H1 (cell line): ENCODE measurements at regions not wholly inside any gene's neighbourhood (a gene's known extent, or its start where the extent isn't known, plus 50 kb on each side); places are given as distances from the start of the nearest gene placed in this dataset.

Experiments used
- CTCF ChIA-PET: fragments of 300-600 bp; sonication (Branson Sonifier 250); formaldehyde crosslinking; loops from one replicate; lab custom pipeline; 2021; ENCODE audit not compliant: partially characterized antibody; lab: Charles Lee
- POLR2A ChIA-PET: fragments of 300-600 bp; sonication (Branson Sonifier 250); formaldehyde crosslinking; loops from one replicate; lab custom pipeline; 2021; ENCODE audit warnings: inconsistent platforms; ENCODE audit not compliant: partially characterized antibody; lab: Charles Lee
- DNase-seq, 2 experiments: peaks; one replicate each; pipeline versions ENCODE4 v3.0.0 to v3.0.0-alpha.2; 2010 to 2022; ENCODE audit warnings: low spot score in 2 of 2, low read depth in 1 of 2, mixed read lengths in 1 of 2
- FAIRE-seq: peaks from 2 replicates; lab custom pipeline; 2011; peaks lifted over from hg19 to GRCh38; lab: Jason Lieb, UNC
- H2AFZ ChIP-seq: 2 replicates; pipeline ENCODE4 v1.8.1; 2012; ENCODE audit warnings: low read length, inconsistent platforms
- H2AK5ac ChIP-seq: 2 replicates; pipeline ENCODE4 v1.6.1; 2013; ENCODE audit warnings: low read depth, low read length
- H2BK120ac ChIP-seq: replicated peaks from 2 replicates; pipeline ENCODE3; 2013; ENCODE audit warnings: low read depth, low read length, inconsistent platforms
- H2BK12ac ChIP-seq: 2 replicates; pipeline ENCODE4 v1.6.1; 2013; ENCODE audit warnings: low read depth, low read length
- H2BK15ac ChIP-seq: 2 replicates; pipeline ENCODE4 v1.6.1; 2013; ENCODE audit warnings: low read length
- H2BK20ac ChIP-seq: 2 replicates; pipeline ENCODE4 v1.6.1; 2013; ENCODE audit warnings: low read length
- H2BK5ac ChIP-seq: 2 replicates; pipeline ENCODE4 v1.6.1; 2013; ENCODE audit warnings: low read depth, low read length
- H3K14ac ChIP-seq: 2 replicates; pipeline ENCODE4 v1.6.1; 2013; ENCODE audit warnings: inconsistent platforms; ENCODE audit not compliant: insufficient read length
- H3K18ac ChIP-seq: 2 replicates; pipeline ENCODE4 v1.6.1; 2013; ENCODE audit warnings: low read length; ENCODE audit errors: extremely low read depth
- H3K23ac ChIP-seq: 2 replicates; pipeline ENCODE4 v1.6.1; 2013; ENCODE audit warnings: inconsistent platforms; ENCODE audit not compliant: insufficient read length
- H3K23me2 ChIP-seq: 2 replicates; pipeline ENCODE4 v1.6.1; 2013; ENCODE audit warnings: low read depth, low read length
- H3K27ac ChIP-seq: 2 replicates; pipeline ENCODE4 v1.6.1; 2011; ENCODE audit warnings: low read depth, low read length, inconsistent platforms
- H3K27me3 ChIP-seq, 4 experiments: replicated peaks in 1 of 4; 1 replicate in 1 of 4; 2 replicates in 3 of 4; pipeline versions ENCODE4 v1.6.1 to v1.8.1; 2011 to 2013; ENCODE audit warnings: low read length in 3 of 4, mild to moderate bottlenecking in 3 of 4, inconsistent platforms in 2 of 4, mixed read lengths in 2 of 4, moderate library complexity in 1 of 4; ENCODE audit not compliant: control insufficient read depth in 3 of 4, insufficient read depth in 3 of 4; ENCODE audit errors: extremely low read depth in 1 of 4
- H3K36me3 ChIP-seq, 4 experiments: 2 replicates each; pipeline versions ENCODE4 v1.6.1 to v1.8.1; 2011 to 2013; ENCODE audit warnings: mild to moderate bottlenecking in 4 of 4, low read length in 3 of 4, moderate library complexity in 2 of 4, control low read depth in 1 of 4, inconsistent platforms in 1 of 4; ENCODE audit not compliant: insufficient read depth in 4 of 4, control insufficient read depth in 2 of 4
- H3K4ac ChIP-seq: replicated peaks from 2 replicates; pipeline ENCODE3; 2013; ENCODE audit warnings: low read length, low read depth, mixed read lengths, inconsistent platforms; ENCODE audit not compliant: insufficient read length
- H3K4me1 ChIP-seq, 4 experiments: replicated peaks in 1 of 4; 1 replicate in 1 of 4; 2 replicates in 3 of 4; pipeline versions ENCODE4 v1.6.1 to v1.8.1; 2011 to 2013; ENCODE audit warnings: low read length in 3 of 4, inconsistent platforms in 2 of 4, mixed read lengths in 1 of 4; ENCODE audit not compliant: insufficient read depth in 4 of 4, control insufficient read depth in 3 of 4
- H3K4me2 ChIP-seq, 2 experiments: 2 replicates each; pipeline versions ENCODE4 v1.6.1 to v1.8.1; 2011 to 2013; ENCODE audit warnings: low read depth in 2 of 2, low read length in 2 of 2, control low read depth in 1 of 2, inconsistent platforms in 1 of 2, mild to moderate bottlenecking in 1 of 2; ENCODE audit not compliant: insufficient read depth in 1 of 2
- H3K4me3 ChIP-seq, 4 experiments: fragments of 200-600, 300-600 bp in 1 of 4; sonication (generic), shearing (Covaris generic), sonication (Bioruptor Twin) in 1 of 4; 2 replicates each; pipeline versions ENCODE4 v1.5.1 to v1.8.1; 2011 to 2016; ENCODE audit warnings: low read length in 4 of 4, low read depth in 3 of 4, control low read depth in 2 of 4, inconsistent platforms in 2 of 4, mild to moderate bottlenecking in 2 of 4, mixed read lengths in 1 of 4, moderate library complexity in 1 of 4; ENCODE audit not compliant: insufficient read depth in 2 of 4; ENCODE audit errors: extremely low read depth in 1 of 4
- H3K56ac ChIP-seq: replicated peaks from 2 replicates; pipeline ENCODE3; 2013; ENCODE audit warnings: low read depth, mild to moderate bottlenecking, mixed read lengths, low read length, inconsistent platforms; ENCODE audit not compliant: insufficient read length
- H3K79me1 ChIP-seq: 2 replicates; pipeline ENCODE4 v1.6.1; 2013; ENCODE audit warnings: low read depth, low read length, control low read depth
- H3K79me2 ChIP-seq, 2 experiments: 2 replicates each; pipeline versions ENCODE4 v1.6.1 to v1.8.1; 2012 to 2013; ENCODE audit warnings: low read length in 2 of 2, mild to moderate bottlenecking in 2 of 2, inconsistent platforms in 1 of 2; ENCODE audit not compliant: insufficient read depth in 2 of 2, control insufficient read depth in 1 of 2
- H3K9ac ChIP-seq, 4 experiments: replicated peaks in 1 of 4; 1 replicate in 1 of 4; 2 replicates in 3 of 4; pipeline versions ENCODE4 v1.6.1 to v1.8.1; 2011 to 2013; ENCODE audit warnings: low read depth in 3 of 4, low read length in 3 of 4, control low read depth in 2 of 4, mild to moderate bottlenecking in 2 of 4, moderate library complexity in 2 of 4, inconsistent platforms in 1 of 4; ENCODE audit errors: extremely low read depth in 1 of 4
- H3K9me3 ChIP-seq, 2 experiments: 2 replicates each; pipeline versions ENCODE4 v1.6.1 to v1.8.1; 2012 to 2013; ENCODE audit warnings: mild to moderate bottlenecking in 2 of 2, moderate library complexity in 2 of 2, control low read depth in 1 of 2, inconsistent platforms in 1 of 2, low read depth in 1 of 2, low read length in 1 of 2, mixed read lengths in 1 of 2; ENCODE audit not compliant: insufficient read depth in 2 of 2
- H4K20me1 ChIP-seq, 2 experiments: replicated peaks in 1 of 2; 2 replicates each; pipeline versions ENCODE3 to v1.8.1; 2011 to 2013; ENCODE audit warnings: inconsistent platforms in 2 of 2, low read length in 2 of 2, mild to moderate bottlenecking in 1 of 2; ENCODE audit not compliant: insufficient read depth in 2 of 2, control insufficient read depth in 1 of 2
- H4K5ac ChIP-seq: 2 replicates; pipeline ENCODE4 v1.6.1; 2013; ENCODE audit warnings: low read length, low read depth, mixed read lengths, inconsistent platforms; ENCODE audit not compliant: insufficient read length
- H4K8ac ChIP-seq: 2 replicates; pipeline ENCODE4 v1.8.0; 2013; ENCODE audit warnings: mild to moderate bottlenecking, moderate library complexity, low read length, inconsistent platforms; ENCODE audit not compliant: insufficient read depth; ENCODE audit errors: extremely low read depth
- H4K91ac ChIP-seq: replicated peaks from 2 replicates; pipeline ENCODE3; 2013; ENCODE audit warnings: low read length, mixed read lengths, inconsistent platforms; ENCODE audit not compliant: insufficient read length
- ASH2L ChIP-seq: fragments of 200-600, 300-600 bp; sonication (generic); IDR thresholded peaks from one replicate; pipeline ENCODE4 v1.7.1; 2017; ENCODE audit warnings: low read length
- BCL11A ChIP-seq, 2 experiments: IDR thresholded peaks; one replicate each; pipeline ENCODE4 v1.6.1; 2011; ENCODE audit warnings: low read depth in 2 of 2, low read length in 2 of 2, mild to moderate bottlenecking in 2 of 2
- BRCA1 ChIP-seq: IDR thresholded peaks from 2 replicates; pipeline ENCODE4 v1.6.1; 2012; ENCODE audit warnings: low read depth, low read length, improper control_type of control experiment
- CHD1 ChIP-seq: IDR thresholded peaks from 2 replicates; pipeline ENCODE4 v1.6.1; 2012; ENCODE audit warnings: low read depth, low read length, improper control_type of control experiment
- CHD2 ChIP-seq: IDR thresholded peaks from 2 replicates; pipeline ENCODE4 v1.6.1; 2012; ENCODE audit warnings: low read length, improper control_type of control experiment
- EZH2 ChIP-seq: fragments of 200-600 bp; sonication (generic); IDR thresholded peaks from 2 replicates; pipeline ENCODE4 v1.7.1; 2012; ENCODE audit warnings: low read depth, mild to moderate bottlenecking, moderate library complexity, low read length, inconsistent platforms; ENCODE audit not compliant: severe bottlenecking
- KDM1A ChIP-seq: fragments of 200-600, 300-600 bp; sonication (generic); IDR thresholded peaks from 2 replicates; pipeline ENCODE4 v1.7.1; 2016; ENCODE audit warnings: mild to moderate bottlenecking, low read length, borderline replicate concordance
- PHF8 ChIP-seq: fragments of 200-600 bp; sonication (generic); conservative IDR thresholded peaks from 2 replicates; pipeline ENCODE4 v1.7.1; 2012; ENCODE audit warnings: low read depth, mild to moderate bottlenecking, inconsistent platforms, low read length, moderate library complexity
- POU5F1 ChIP-seq: IDR thresholded peaks from 2 replicates; pipeline ENCODE4 v1.6.1; 2011; ENCODE audit warnings: low read depth, mild to moderate bottlenecking, low read length, moderate library complexity
- RAD21 ChIP-seq, 2 experiments: IDR thresholded peaks in 1 of 2; conservative IDR thresholded peaks in 1 of 2; 2 replicates each; pipeline ENCODE4 v1.6.1; 2011; ENCODE audit warnings: low read depth in 2 of 2, low read length in 2 of 2, improper control_type of control experiment in 1 of 2, inconsistent platforms in 1 of 2, mild to moderate bottlenecking in 1 of 2, moderate library complexity in 1 of 2
- SAP30 ChIP-seq: fragments of 300-600 bp; sonication (generic); IDR thresholded peaks from 2 replicates; pipeline ENCODE4 v1.7.1; 2012; ENCODE audit warnings: low read length, moderate library complexity, mild to moderate bottlenecking, inconsistent platforms; ENCODE audit not compliant: insufficient read depth, insufficient replicate concordance
- SP1 ChIP-seq: IDR thresholded peaks from 2 replicates; pipeline ENCODE4 v1.6.1; 2011; ENCODE audit warnings: low read depth, low read length
- TCF12 ChIP-seq: IDR thresholded peaks from 2 replicates; pipeline ENCODE4 v1.6.1; 2011; ENCODE audit warnings: low read depth, mild to moderate bottlenecking, low read length
- WGBS, 2 experiments: shearing (Covaris generic) in 1 of 2; methylation state at CpG; one replicate each; pipeline versions ENCODE4 v1.1.6 to v1.1.7; 2013 to 2015; ENCODE audit warnings: low lambda C conversion rate in 2 of 2, mixed read lengths in 2 of 2, inconsistent platforms in 1 of 2, low coverage in 1 of 2, missing lambda C conversion rate in 1 of 2; ENCODE audit not compliant: insufficient replicate concordance in 2 of 2, insufficient coverage in 1 of 2, insufficient read length in 1 of 2; ENCODE audit errors: extremely low coverage in 1 of 2, missing lambda C conversion rate in 1 of 2; 5-methylcytosine and 5-hydroxymethylcytosine counted together
- TF ChIP-seq, protein P1 (sequence below): IDR thresholded peaks from 2 replicates; pipeline ENCODE4 v1.6.1; 2012; ENCODE audit warnings: low read length, inconsistent platforms

GRCh38 chr2:53004413-53004812, 763.2 kb upstream of the CHAC2 start:
- ChIA-PET CTCF (interaction anchor here (0.5 to 1.8 kb wide), 5 partner anchors 9 to 709 kb away, joined by 3 to 5 read pairs (median 3); no protein-coding TSS in a partner anchor), POLR2A (no interaction called here)
- Histone ChIP-seq H3K79me2 (no peaks in the 10 kb centered on the region), H3K23ac (no peak overlapping the region), H3K18ac (no peak overlapping the region), H2BK20ac (no peak overlapping the region), H3K36me3 (no peaks in the 10 kb centered on the region), H4K5ac (no peak overlapping the region), H2AK5ac (no peak overlapping the region), H3K79me1 (no peaks in the 10 kb centered on the region), H2BK15ac (no peak overlapping the region), H3K4me1 (no peaks in the 10 kb centered on the region), H4K91ac (no peak overlapping the region), H4K20me1 (no peaks in the 10 kb centered on the region), H2BK12ac (no peak overlapping the region), H3K27ac (no peak overlapping the region), H2AFZ (no peak overlapping the region), H3K9me3 (no peaks in the 10 kb centered on the region), H3K23me2 (no peaks in the 10 kb centered on the region), H3K4me2 (no peak overlapping the region), H3K14ac (no peak overlapping the region), H3K9ac (no peak overlapping the region), H2BK120ac (no peak overlapping the region), H2BK5ac (no peak overlapping the region), H4K8ac (no peak overlapping the region), H3K56ac (no peak overlapping the region), H3K4ac (no peak overlapping the region), H3K27me3 (no peaks in the 10 kb centered on the region), H3K4me3 (no peak overlapping the region)
- WGBS, 2 experiments = 95% methylated on average over 3 of the region's 3 CpGs; no CpG with 5 or more reads in 1 of the 2 experiments
- FAIRE-seq (no peak), DNase-seq (no peak)
- no peak for TF ChIP-seq EZH2
- no peak for TF ChIP-seq RAD21 (IDR thresholded peaks at IDR 0.05 in 1 of 2, conservative IDR thresholded peaks at IDR 0.05 in 1 of 2; ENCODE audit: low read depth in 2 of 2, low read length in 2 of 2)
- no peak for TF ChIP-seq SP1
- TF ChIP-seq, protein P1, sequence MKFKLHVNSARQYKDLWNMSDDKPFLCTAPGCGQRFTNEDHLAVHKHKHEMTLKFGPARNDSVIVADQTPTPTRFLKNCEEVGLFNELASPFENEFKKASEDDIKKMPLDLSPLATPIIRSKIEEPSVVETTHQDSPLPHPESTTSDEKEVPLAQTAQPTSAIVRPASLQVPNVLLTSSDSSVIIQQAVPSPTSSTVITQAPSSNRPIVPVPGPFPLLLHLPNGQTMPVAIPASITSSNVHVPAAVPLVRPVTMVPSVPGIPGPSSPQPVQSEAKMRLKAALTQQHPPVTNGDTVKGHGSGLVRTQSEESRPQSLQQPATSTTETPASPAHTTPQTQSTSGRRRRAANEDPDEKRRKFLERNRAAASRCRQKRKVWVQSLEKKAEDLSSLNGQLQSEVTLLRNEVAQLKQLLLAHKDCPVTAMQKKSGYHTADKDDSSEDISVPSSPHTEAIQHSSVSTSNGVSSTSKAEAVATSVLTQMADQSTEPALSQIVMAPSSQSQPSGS = no peak
- no peak for TF ChIP-seq KDM1A
- no peak for TF ChIP-seq PHF8
- TF ChIP-seq SAP30 = no peak
- TF ChIP-seq CHD1 = no peak
- TF ChIP-seq ASH2L = no peak
- TF ChIP-seq TCF12 = no peak
- no peak for TF ChIP-seq BCL11A (IDR thresholded peaks at IDR 0.05; ENCODE audit: low read depth in 2 of 2, low read length in 2 of 2)
- no peak for TF ChIP-seq BRCA1
- no peak for TF ChIP-seq POU5F1
- TF ChIP-seq CHD2 = no peak
